ENCODE measurements at regions not wholly inside any gene's neighbourhood (a gene's known extent, or its start where the extent isn't known, plus 50 kb on each side); places are given as distances from the start of the nearest gene placed in this dataset.

DNA sequence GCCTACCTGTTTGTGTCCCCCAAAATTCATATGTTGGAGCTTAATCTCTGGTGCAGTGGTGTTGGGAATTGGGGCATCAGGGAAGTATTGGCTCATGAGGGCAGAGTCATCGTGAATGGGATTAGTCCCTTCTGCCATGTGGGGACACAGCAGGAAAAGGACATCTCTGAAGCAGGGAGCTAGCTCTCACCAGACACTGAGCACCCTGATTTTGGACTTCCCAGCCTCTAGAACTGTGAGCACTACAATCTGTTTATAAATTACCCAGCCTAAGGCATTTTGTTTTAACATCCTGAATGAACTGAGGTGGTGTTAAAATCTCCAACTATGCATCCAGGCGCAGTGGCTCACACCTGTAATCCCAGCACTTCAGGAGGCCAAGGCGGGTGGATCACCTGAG is 206.0 kb downstream of the SEC14L1 start:
- TF ChIP-seq CREB1 (IDR thresholded peaks at IDR 0.05; ENCODE audit: low read depth) = no peak
- TF ChIP-seq NFIC (IDR thresholded peaks at IDR 0.05) = no peak
- no peak for TF ChIP-seq TAF1 (IDR thresholded peaks at IDR 0.05; ENCODE audit: low read depth)
- TF ChIP-seq CEBPB (IDR thresholded peaks at IDR 0.05) = no peak
- no peak for TF ChIP-seq RAD21 (IDR thresholded peaks at IDR 0.05; ENCODE audit: low read depth)
- no peak for TF ChIP-seq EP300 (IDR thresholded peaks at IDR 0.05; ENCODE audit: borderline replicate concordance)
- no peak for TF ChIP-seq FOXM1 (IDR thresholded peaks at IDR 0.05; ENCODE audit: borderline replicate concordance, low read depth)
- TF ChIP-seq, protein P1, sequence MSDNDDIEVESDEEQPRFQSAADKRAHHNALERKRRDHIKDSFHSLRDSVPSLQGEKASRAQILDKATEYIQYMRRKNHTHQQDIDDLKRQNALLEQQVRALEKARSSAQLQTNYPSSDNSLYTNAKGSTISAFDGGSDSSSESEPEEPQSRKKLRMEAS (IDR thresholded peaks at IDR 0.05) = no peak
- TF ChIP-seq, protein P2, sequence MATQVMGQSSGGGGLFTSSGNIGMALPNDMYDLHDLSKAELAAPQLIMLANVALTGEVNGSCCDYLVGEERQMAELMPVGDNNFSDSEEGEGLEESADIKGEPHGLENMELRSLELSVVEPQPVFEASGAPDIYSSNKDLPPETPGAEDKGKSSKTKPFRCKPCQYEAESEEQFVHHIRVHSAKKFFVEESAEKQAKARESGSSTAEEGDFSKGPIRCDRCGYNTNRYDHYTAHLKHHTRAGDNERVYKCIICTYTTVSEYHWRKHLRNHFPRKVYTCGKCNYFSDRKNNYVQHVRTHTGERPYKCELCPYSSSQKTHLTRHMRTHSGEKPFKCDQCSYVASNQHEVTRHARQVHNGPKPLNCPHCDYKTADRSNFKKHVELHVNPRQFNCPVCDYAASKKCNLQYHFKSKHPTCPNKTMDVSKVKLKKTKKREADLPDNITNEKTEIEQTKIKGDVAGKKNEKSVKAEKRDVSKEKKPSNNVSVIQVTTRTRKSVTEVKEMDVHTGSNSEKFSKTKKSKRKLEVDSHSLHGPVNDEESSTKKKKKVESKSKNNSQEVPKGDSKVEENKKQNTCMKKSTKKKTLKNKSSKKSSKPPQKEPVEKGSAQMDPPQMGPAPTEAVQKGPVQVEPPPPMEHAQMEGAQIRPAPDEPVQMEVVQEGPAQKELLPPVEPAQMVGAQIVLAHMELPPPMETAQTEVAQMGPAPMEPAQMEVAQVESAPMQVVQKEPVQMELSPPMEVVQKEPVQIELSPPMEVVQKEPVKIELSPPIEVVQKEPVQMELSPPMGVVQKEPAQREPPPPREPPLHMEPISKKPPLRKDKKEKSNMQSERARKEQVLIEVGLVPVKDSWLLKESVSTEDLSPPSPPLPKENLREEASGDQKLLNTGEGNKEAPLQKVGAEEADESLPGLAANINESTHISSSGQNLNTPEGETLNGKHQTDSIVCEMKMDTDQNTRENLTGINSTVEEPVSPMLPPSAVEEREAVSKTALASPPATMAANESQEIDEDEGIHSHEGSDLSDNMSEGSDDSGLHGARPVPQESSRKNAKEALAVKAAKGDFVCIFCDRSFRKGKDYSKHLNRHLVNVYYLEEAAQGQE (IDR thresholded peaks at IDR 0.05; ENCODE audit: low read depth) = no peak
- no peak for TF ChIP-seq TEAD4 (IDR thresholded peaks at IDR 0.05)
- TF ChIP-seq TCF12 (IDR thresholded peaks at IDR 0.05; ENCODE audit: low read depth) = no peak
- TF ChIP-seq YY1 (IDR thresholded peaks at IDR 0.05; ENCODE audit: low read depth) = no peak
- no peak for TF ChIP-seq EGR1 (IDR thresholded peaks at IDR 0.05)
- TF ChIP-seq ZBTB7A (IDR thresholded peaks at IDR 0.05; ENCODE audit: low read depth) = no peak
- TF ChIP-seq, protein P3, sequence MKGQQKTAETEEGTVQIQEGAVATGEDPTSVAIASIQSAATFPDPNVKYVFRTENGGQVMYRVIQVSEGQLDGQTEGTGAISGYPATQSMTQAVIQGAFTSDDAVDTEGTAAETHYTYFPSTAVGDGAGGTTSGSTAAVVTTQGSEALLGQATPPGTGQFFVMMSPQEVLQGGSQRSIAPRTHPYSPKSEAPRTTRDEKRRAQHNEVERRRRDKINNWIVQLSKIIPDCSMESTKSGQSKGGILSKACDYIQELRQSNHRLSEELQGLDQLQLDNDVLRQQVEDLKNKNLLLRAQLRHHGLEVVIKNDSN (IDR thresholded peaks at IDR 0.05) = no peak

DNA sequence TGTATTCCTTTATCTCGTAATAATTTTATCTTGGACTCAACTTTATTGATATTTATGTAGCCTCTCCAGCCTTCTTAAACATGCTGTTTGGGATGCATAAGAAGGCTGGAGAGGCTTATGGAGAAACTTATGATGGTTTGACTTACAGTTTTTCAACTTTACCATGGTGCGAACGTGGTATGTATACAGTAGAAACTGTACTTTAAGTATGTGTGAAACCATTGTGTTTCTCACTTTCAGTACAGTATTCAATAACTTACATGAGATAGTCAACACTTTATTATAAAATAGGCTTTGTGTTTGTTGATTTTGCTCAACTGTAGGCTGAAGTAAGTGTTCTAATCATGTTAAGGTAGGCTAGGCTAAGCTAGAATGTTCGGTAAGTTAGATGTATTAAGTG is 206.8 kb downstream of the SEC14L1 start:
- TF ChIP-seq, protein P3 (IDR thresholded peaks at IDR 0.05) = no peak
- no peak for TF ChIP-seq TEAD4 (IDR thresholded peaks at IDR 0.05)
- no peak for TF ChIP-seq EGR1 (IDR thresholded peaks at IDR 0.05)
- TF ChIP-seq TAF1 (IDR thresholded peaks at IDR 0.05; ENCODE audit: low read depth) = no peak
- no peak for TF ChIP-seq CEBPB (IDR thresholded peaks at IDR 0.05)
- no peak for TF ChIP-seq EP300 (IDR thresholded peaks at IDR 0.05; ENCODE audit: borderline replicate concordance)
- TF ChIP-seq ZBTB7A (IDR thresholded peaks at IDR 0.05; ENCODE audit: low read depth) = no peak
- TF ChIP-seq RAD21 (IDR thresholded peaks at IDR 0.05; ENCODE audit: low read depth) = no peak
- TF ChIP-seq CREB1 (IDR thresholded peaks at IDR 0.05; ENCODE audit: low read depth) = no peak
- TF ChIP-seq TCF12 (IDR thresholded peaks at IDR 0.05; ENCODE audit: low read depth) = no peak

DNA sequence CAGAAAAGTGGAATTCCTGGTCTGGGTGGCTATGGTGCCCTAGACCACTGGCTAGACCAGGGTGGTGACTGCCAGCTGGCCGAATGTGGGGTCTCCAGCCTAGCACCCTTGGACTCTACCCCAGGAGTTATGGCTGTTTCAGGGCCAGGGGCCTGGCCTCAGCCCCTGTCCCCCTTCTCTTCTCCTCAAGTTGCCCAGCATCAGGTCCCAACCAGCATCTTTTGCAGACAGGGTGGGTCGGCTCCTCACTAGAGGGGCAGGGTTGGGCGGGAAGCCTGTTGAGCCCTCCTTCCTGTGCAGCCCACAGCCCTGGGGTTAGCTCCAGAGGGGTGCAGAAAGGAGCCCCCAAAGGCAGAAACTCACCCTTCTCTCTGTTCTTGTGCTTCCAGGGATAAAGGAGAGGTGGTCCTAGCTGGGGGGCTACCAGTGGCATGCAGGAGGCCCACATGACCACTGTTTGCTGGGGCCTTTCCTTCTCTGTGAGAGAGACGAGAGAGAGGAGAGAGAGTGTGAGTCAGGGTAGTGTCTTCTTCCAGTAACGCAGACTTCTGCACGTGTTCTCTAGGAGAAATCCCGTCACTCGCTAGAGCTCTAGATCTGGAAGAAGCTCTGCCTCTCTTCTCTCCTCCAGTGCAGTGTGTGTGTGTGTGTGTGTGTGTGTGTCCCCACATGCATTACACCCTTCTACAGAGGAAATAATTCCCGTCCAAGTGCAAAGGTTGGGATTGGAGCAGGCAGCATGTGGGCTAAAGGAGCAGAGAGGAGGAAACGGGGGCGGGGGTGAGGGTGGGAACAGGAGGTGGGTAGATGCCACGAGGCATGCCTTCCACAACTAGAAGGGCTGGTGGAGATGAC is 209.4 kb downstream of the SEC14L1 start:
- TF ChIP-seq EP300 (IDR thresholded peaks at IDR 0.05; ENCODE audit: borderline replicate concordance) = no peak
- TF ChIP-seq TAF1 (IDR thresholded peaks at IDR 0.05; ENCODE audit: low read depth) = no peak
- no peak for TF ChIP-seq CREB1 (IDR thresholded peaks at IDR 0.05; ENCODE audit: low read depth)
- TF ChIP-seq FOXM1 (IDR thresholded peaks at IDR 0.05; ENCODE audit: borderline replicate concordance, low read depth) = no peak
- no peak for TF ChIP-seq CEBPB (IDR thresholded peaks at IDR 0.05)
- TF ChIP-seq NFIC (IDR thresholded peaks at IDR 0.05) = no peak
- no peak for TF ChIP-seq ZBTB7A (IDR thresholded peaks at IDR 0.05; ENCODE audit: low read depth)
- no peak for TF ChIP-seq RAD21 (IDR thresholded peaks at IDR 0.05; ENCODE audit: low read depth)
- no peak for TF ChIP-seq TEAD4 (IDR thresholded peaks at IDR 0.05)
- TF ChIP-seq, protein P2 (IDR thresholded peaks at IDR 0.05; ENCODE audit: low read depth) = no peak
- TF ChIP-seq, protein P3 (IDR thresholded peaks at IDR 0.05) = no peak
- no peak for TF ChIP-seq EGR1 (IDR thresholded peaks at IDR 0.05)
- TF ChIP-seq TCF12 (IDR thresholded peaks at IDR 0.05; ENCODE audit: low read depth) = no peak
- TF ChIP-seq, protein P1 (IDR thresholded peaks at IDR 0.05) = no peak

DNA sequence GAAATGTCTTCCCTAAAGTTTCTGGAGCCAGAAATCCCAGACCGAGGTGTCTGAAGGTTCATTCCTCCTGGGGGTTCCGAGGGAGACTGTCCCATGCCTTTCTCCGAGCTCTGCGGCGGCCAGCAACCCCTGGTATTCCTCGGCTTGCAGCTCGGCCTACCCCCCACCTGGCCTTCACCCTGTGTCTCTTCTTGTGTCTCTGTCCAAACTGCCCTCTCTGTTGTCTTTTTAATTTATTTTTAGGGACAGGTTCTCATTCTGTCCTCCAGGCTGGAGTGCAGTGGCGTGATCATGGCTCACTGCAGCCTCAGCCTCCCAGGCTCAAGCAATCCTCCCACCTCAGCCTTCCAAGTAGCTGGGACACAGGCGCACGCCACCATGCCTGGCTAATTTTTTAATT is 211.7 kb downstream of the SEC14L1 start:
- TF ChIP-seq, protein P3 (IDR thresholded peaks at IDR 0.05) = no peak
- no peak for TF ChIP-seq RAD21 (IDR thresholded peaks at IDR 0.05; ENCODE audit: low read depth)
- no peak for TF ChIP-seq CREB1 (IDR thresholded peaks at IDR 0.05; ENCODE audit: low read depth)
- TF ChIP-seq TEAD4 (IDR thresholded peaks at IDR 0.05) = no peak
- TF ChIP-seq YY1 (IDR thresholded peaks at IDR 0.05; ENCODE audit: low read depth) = no peak
- no peak for TF ChIP-seq TAF1 (IDR thresholded peaks at IDR 0.05; ENCODE audit: low read depth)

All from Ishikawa (cell line).